ENCODE measurements at regions not wholly inside any gene's neighbourhood (a gene's known extent, or its start where the extent isn't known, plus 50 kb on each side); places are given as distances from the start of the nearest gene placed in this dataset.

DNA sequence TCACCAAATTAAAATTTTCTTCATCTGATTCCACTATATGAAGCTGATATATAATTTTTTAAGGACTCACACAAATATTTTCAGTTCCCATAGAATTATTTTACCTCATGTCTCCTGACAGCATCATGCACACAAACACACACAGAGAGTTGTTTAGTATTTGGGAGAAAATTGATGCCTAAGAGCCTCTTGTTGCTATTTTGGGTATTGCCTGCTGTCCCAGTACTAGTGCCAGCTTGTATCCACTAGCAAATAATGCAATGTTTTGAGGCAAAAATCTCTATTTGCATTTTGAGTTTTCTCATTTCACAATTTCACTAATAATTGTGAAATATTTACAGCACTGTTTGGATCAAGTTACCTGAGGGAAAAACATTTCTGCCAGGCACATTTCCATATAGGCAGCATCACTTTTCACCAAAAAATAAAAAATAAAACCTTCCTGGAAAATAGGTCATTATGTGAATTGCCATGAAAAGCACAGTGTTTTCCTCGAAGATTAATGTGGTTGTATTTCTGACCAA lies 328.2 kb downstream of the KCNJ3 start:
- no peaks in the 10 kb centered on the region for H3K36me3 ChIP-seq (ENCODE audit: low read depth, low read length)
- CTCF ChIA-PET = no interaction called here
- no peaks in the 10 kb centered on the region for H3K9me2 ChIP-seq (replicated peaks; ENCODE audit: low read length)

DNA sequence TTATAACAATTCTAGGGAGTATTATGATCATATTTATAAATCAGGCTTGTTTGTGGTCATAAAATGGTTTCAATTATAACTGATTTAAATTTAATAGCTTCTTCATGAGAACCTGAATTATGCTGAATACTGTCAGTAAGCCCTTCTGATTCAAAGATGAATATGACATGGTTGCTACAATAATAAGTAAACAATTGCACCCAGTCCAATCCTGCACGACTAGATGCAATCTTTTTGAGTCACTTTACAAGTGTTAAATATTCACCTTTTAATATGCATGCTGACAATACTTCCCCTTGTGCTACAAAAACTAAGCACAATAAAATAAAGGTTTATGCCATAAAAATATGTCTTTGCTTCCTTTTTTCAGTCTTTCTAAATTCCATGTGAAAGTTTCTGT lies 325.2 kb downstream of the KCNJ3 start:
- H3K27ac ChIP-seq (ENCODE audit: low read length) = no peak overlapping the region
- POLR2A ChIA-PET (ENCODE audit: unreplicated experiment) = no interaction called here
- H3K36me3 ChIP-seq (ENCODE audit: low read depth, low read length) = no peaks in the 10 kb centered on the region
- no peaks in the 10 kb centered on the region for H3K79me2 ChIP-seq (ENCODE audit: low read length)
- intact Hi-C loops (cut with micrococcal nuclease) = no loop called here
- no peak overlapping the region for H3K4me2 ChIP-seq (ENCODE audit: low read length)
- no peaks in the 10 kb centered on the region for H3K9me2 ChIP-seq (replicated peaks; ENCODE audit: low read length)
- no peak overlapping the region for H2AFZ ChIP-seq (ENCODE audit: low read length)
- no TSS peak for BruUV-seq (replicated peaks)
- H3K9ac ChIP-seq (ENCODE audit: low read length) = no peak overlapping the region
- DNase-seq (no peak), ATAC-seq (no peak)
- H4K20me1 ChIP-seq (ENCODE audit: low read length) = no peaks in the 10 kb centered on the region
- TF ChIP-seq, protein P1, sequence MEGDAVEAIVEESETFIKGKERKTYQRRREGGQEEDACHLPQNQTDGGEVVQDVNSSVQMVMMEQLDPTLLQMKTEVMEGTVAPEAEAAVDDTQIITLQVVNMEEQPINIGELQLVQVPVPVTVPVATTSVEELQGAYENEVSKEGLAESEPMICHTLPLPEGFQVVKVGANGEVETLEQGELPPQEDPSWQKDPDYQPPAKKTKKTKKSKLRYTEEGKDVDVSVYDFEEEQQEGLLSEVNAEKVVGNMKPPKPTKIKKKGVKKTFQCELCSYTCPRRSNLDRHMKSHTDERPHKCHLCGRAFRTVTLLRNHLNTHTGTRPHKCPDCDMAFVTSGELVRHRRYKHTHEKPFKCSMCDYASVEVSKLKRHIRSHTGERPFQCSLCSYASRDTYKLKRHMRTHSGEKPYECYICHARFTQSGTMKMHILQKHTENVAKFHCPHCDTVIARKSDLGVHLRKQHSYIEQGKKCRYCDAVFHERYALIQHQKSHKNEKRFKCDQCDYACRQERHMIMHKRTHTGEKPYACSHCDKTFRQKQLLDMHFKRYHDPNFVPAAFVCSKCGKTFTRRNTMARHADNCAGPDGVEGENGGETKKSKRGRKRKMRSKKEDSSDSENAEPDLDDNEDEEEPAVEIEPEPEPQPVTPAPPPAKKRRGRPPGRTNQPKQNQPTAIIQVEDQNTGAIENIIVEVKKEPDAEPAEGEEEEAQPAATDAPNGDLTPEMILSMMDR (conservative IDR thresholded peaks at IDR 0.05; ENCODE audit: low read depth, low read length) = no peak
- no peak for TF ChIP-seq EZH2phosphoT487 (IDR thresholded peaks at IDR 0.05; ENCODE audit: borderline replicate concordance, low read length)
- no peak for TF ChIP-seq EZH2 (IDR thresholded peaks at IDR 0.05; ENCODE audit: low read length, unreplicated experiment)
- H3K4me3 ChIP-seq (ENCODE audit: low read length) = no peak overlapping the region
- CTCF ChIA-PET = no interaction called here
- no peaks in the 10 kb centered on the region for H3F3A ChIP-seq (ENCODE audit: low read length, unreplicated experiment)
- H3K9me3 ChIP-seq (ENCODE audit: low read length) = 0 out of 2 replicates have a peak, but pooled peaks cover under 1% of the 10 kb centered on the region
- no peaks in the 10 kb centered on the region for H3K27me3 ChIP-seq (ENCODE audit: low read length)
- H3K4me1 ChIP-seq (ENCODE audit: insufficient read depth, low read length) = no peaks in the 10 kb centered on the region

More for the DNA sequence above, 328.2 kb downstream of the KCNJ3 start:
- 0 out of 2 replicates have a peak, but pooled peaks cover 6% of the 10 kb centered on the region for H3K9me3 ChIP-seq (ENCODE audit: low read length)
- no peaks in the 10 kb centered on the region for H4K20me1 ChIP-seq (ENCODE audit: low read length)
- H3K4me2 ChIP-seq (ENCODE audit: low read length) = no peak overlapping the region
- ATAC-seq (no peak), DNase-seq (no peak)
- no peak overlapping the region for H3K9ac ChIP-seq (ENCODE audit: low read length)
- H3K4me3 ChIP-seq (ENCODE audit: low read length) = no peak overlapping the region
- no peaks in the 10 kb centered on the region for H3K27me3 ChIP-seq (ENCODE audit: low read length)
- intact Hi-C loops (cut with micrococcal nuclease) = no loop called here
- H3K79me2 ChIP-seq (ENCODE audit: low read length) = no peaks in the 10 kb centered on the region
- no peaks in the 10 kb centered on the region for H3K4me1 ChIP-seq (ENCODE audit: insufficient read depth, low read length)
- H2AFZ ChIP-seq (ENCODE audit: low read length) = no peak overlapping the region
- BruUV-seq (replicated peaks) = no TSS peak
- no peak overlapping the region for H3K27ac ChIP-seq (ENCODE audit: low read length)
- no peaks in the 10 kb centered on the region for H3F3A ChIP-seq (ENCODE audit: low read length, unreplicated experiment)
- no peak for TF ChIP-seq EZH2 (IDR thresholded peaks at IDR 0.05; ENCODE audit: low read length, unreplicated experiment)
- TF ChIP-seq, protein P1 (conservative IDR thresholded peaks at IDR 0.05; ENCODE audit: low read depth, low read length) = no peak
- TF ChIP-seq EZH2phosphoT487 (IDR thresholded peaks at IDR 0.05; ENCODE audit: borderline replicate concordance, low read length) = no peak
- POLR2A ChIA-PET (ENCODE audit: unreplicated experiment) = no interaction called here

DNA sequence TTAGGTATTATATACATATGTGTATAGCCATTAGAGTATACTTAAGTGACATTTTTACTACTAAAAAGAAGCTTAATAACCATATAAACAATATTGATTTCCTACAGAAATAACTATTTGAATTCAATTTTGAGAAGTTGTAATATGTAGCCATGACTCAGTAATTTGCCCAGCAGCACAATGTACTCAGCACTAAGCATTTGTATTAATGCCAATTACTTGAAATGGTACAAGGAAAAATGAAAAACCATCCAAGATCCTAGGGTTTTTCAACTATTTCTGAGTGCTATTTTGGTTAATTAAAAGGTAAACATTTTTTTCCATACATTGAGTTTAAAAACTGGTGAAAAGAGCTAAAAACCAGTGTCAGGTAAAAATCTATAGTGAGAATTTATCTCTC lies 324.0 kb downstream of the KCNJ3 start:
- Histone ChIP-seq H3K9ac (ENCODE audit: low read length) (no peak overlapping the region), H3F3A (ENCODE audit: low read length, unreplicated experiment) (no peaks in the 10 kb centered on the region), H3K4me1 (ENCODE audit: insufficient read depth, low read length) (no peaks in the 10 kb centered on the region), H2AFZ (ENCODE audit: low read length) (no peak overlapping the region), H3K4me2 (ENCODE audit: low read length) (no peak overlapping the region), H4K20me1 (ENCODE audit: low read length) (no peaks in the 10 kb centered on the region), H3K36me3 (ENCODE audit: low read depth, low read length) (no peaks in the 10 kb centered on the region), H3K9me3 (ENCODE audit: low read length) (no peaks in the 10 kb centered on the region), H3K27ac (ENCODE audit: low read length) (no peak overlapping the region), H3K4me3 (ENCODE audit: low read length) (no peak overlapping the region), H3K9me2 (replicated peaks; ENCODE audit: low read length) (no peaks in the 10 kb centered on the region), H3K79me2 (ENCODE audit: low read length) (no peaks in the 10 kb centered on the region), H3K27me3 (ENCODE audit: low read length) (no peaks in the 10 kb centered on the region)
- intact Hi-C loops (cut with micrococcal nuclease) = no loop called here
- no peak for ATAC-seq
- no peak for DNase-seq
- TF ChIP-seq, protein P1 (conservative IDR thresholded peaks at IDR 0.05; ENCODE audit: low read depth, low read length) = no peak
- no peak for TF ChIP-seq EZH2 (IDR thresholded peaks at IDR 0.05; ENCODE audit: low read length, unreplicated experiment)
- no peak for TF ChIP-seq EZH2phosphoT487 (IDR thresholded peaks at IDR 0.05; ENCODE audit: borderline replicate concordance, low read length)
- ChIA-PET CTCF (no interaction called here), POLR2A (ENCODE audit: unreplicated experiment) (no interaction called here)
- BruUV-seq (replicated peaks) = no TSS peak
